ENCODE measurements at regions not wholly inside any gene's neighbourhood (a gene's known extent, or its start where the extent isn't known, plus 50 kb on each side); places are given as distances from the start of the nearest gene placed in this dataset.

GRCh38 chr21:18030248-18030647 lies 211.1 kb upstream of the C21orf91 start:
- TF ChIP-seq MYC (IDR thresholded peaks at IDR 0.05; ENCODE audit: low read depth, low read length): no peak
- TF ChIP-seq MAX (IDR thresholded peaks at IDR 0.05; ENCODE audit: low read depth, low read length): no peak
- TF ChIP-seq, protein P1, sequence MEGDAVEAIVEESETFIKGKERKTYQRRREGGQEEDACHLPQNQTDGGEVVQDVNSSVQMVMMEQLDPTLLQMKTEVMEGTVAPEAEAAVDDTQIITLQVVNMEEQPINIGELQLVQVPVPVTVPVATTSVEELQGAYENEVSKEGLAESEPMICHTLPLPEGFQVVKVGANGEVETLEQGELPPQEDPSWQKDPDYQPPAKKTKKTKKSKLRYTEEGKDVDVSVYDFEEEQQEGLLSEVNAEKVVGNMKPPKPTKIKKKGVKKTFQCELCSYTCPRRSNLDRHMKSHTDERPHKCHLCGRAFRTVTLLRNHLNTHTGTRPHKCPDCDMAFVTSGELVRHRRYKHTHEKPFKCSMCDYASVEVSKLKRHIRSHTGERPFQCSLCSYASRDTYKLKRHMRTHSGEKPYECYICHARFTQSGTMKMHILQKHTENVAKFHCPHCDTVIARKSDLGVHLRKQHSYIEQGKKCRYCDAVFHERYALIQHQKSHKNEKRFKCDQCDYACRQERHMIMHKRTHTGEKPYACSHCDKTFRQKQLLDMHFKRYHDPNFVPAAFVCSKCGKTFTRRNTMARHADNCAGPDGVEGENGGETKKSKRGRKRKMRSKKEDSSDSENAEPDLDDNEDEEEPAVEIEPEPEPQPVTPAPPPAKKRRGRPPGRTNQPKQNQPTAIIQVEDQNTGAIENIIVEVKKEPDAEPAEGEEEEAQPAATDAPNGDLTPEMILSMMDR (IDR thresholded peaks at IDR 0.05; ENCODE audit: low read depth, low read length): no peak
- no peak for TF ChIP-seq POLR2A (IDR thresholded peaks at IDR 0.05; ENCODE audit: extremely low read depth, insufficient read length)
- no peak overlapping the region for H3K4me3 ChIP-seq (ENCODE audit: low read depth, low read length)
- DNase-seq (ENCODE audit: low read depth): peak; percentile 3

DNA sequence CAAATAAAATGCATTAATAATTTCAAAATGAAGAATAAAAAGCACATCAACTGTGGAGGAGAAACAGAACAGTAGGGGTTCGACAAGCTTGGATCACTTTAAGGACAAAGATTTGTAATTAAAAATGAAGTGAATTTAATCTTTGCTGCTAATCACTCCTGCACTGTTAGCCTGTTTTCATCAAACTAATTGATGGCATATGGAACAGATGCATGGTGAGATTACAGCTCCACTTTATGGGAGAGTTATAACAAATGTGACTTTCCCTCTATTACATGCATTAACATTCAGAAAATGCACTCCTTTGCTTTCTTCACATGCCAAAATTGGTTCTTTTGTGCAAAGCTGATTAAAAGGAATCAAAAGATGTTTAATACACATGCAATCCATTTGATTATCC lies 207.2 kb upstream of the C21orf91 start:
- DNase-seq (ENCODE audit: low read depth): no peak
- TF ChIP-seq MAX (IDR thresholded peaks at IDR 0.05; ENCODE audit: low read depth, low read length) (no peak), POLR2A (IDR thresholded peaks at IDR 0.05; ENCODE audit: extremely low read depth, insufficient read length) (no peak), MYC (IDR thresholded peaks at IDR 0.05; ENCODE audit: low read depth, low read length) (no peak)
- TF ChIP-seq, protein P1 (IDR thresholded peaks at IDR 0.05; ENCODE audit: low read depth, low read length): no peak
- H3K4me3 ChIP-seq (ENCODE audit: low read depth, low read length): no peak overlapping the region

- no peak overlapping the region for H3K4me3 ChIP-seq (ENCODE audit: low read depth, low read length)
- no peak for DNase-seq (ENCODE audit: low read depth)
- TF ChIP-seq MYC (IDR thresholded peaks at IDR 0.05; ENCODE audit: low read depth, low read length): no peak
- TF ChIP-seq MAX (IDR thresholded peaks at IDR 0.05; ENCODE audit: low read depth, low read length): no peak
- TF ChIP-seq, protein P1 (IDR thresholded peaks at IDR 0.05; ENCODE audit: low read depth, low read length): no peak
- no peak for TF ChIP-seq POLR2A (IDR thresholded peaks at IDR 0.05; ENCODE audit: extremely low read depth, insufficient read length)
Measured at GRCh38 chr21:18023711-18024110, 204.6 kb upstream of the C21orf91 start.

DNA sequence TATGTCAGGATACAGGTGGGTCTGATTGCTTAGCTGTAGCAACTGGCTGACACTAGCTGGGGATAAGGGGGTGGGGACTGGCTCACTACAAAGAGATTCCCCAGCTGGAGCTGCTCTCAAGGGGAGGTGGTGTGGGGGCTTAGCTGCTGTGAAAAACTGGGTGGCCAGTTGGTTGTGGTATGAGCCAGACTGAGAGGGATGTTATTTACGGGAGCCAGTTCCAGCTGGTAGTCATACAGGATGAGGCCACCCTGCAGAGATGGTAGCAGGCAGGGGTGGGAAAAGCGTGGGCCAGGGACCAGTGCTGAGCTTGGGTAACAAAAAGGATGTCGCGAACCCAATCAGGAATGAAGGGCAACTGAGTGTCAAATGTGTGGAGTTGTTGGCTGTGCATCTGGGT lies 204.0 kb upstream of the C21orf91 start:
- DNase-seq (ENCODE audit: low read depth): no peak
- H3K4me3 ChIP-seq (ENCODE audit: low read depth, low read length): no peak overlapping the region
- no peak for TF ChIP-seq MAX (IDR thresholded peaks at IDR 0.05; ENCODE audit: low read depth, low read length)
- no peak for TF ChIP-seq MYC (IDR thresholded peaks at IDR 0.05; ENCODE audit: low read depth, low read length)
- TF ChIP-seq POLR2A (IDR thresholded peaks at IDR 0.05; ENCODE audit: extremely low read depth, insufficient read length): no peak
- TF ChIP-seq, protein P1 (IDR thresholded peaks at IDR 0.05; ENCODE audit: low read depth, low read length): no peak

GRCh38 chr21:18007121-18007520 lies 188.0 kb upstream of the C21orf91 start:
- no peak for TF ChIP-seq MAX (IDR thresholded peaks at IDR 0.05; ENCODE audit: low read depth, low read length)
- TF ChIP-seq, protein P1 (IDR thresholded peaks at IDR 0.05; ENCODE audit: low read depth, low read length): no peak
- TF ChIP-seq MYC (IDR thresholded peaks at IDR 0.05; ENCODE audit: low read depth, low read length): no peak
- TF ChIP-seq POLR2A (IDR thresholded peaks at IDR 0.05; ENCODE audit: extremely low read depth, insufficient read length): no peak
- DNase-seq (ENCODE audit: low read depth): no peak
- H3K4me3 ChIP-seq (ENCODE audit: low read depth, low read length): no peak overlapping the region

- TF ChIP-seq MYC (IDR thresholded peaks at IDR 0.05; ENCODE audit: low read depth, low read length) (no peak), POLR2A (IDR thresholded peaks at IDR 0.05; ENCODE audit: extremely low read depth, insufficient read length) (no peak), MAX (IDR thresholded peaks at IDR 0.05; ENCODE audit: low read depth, low read length) (no peak)
- TF ChIP-seq, protein P1 (IDR thresholded peaks at IDR 0.05; ENCODE audit: low read depth, low read length): no peak
- DNase-seq (ENCODE audit: low read depth): no peak
- no peak overlapping the region for H3K4me3 ChIP-seq (ENCODE audit: low read depth, low read length)
Measured at GRCh38 chr21:18006691-18007090, 187.5 kb upstream of the C21orf91 start.
